OCI-LY3 (cell line): ENCODE measurements at regions not wholly inside any gene's neighbourhood (a gene's known extent, or its start where the extent isn't known, plus 50 kb on each side); places are given as distances from the start of the nearest gene placed in this dataset.

Experiments used
- CTCF ChIP-seq: fragments of 200-600, 300-600 bp; sonication (generic); IDR thresholded peaks from 2 replicates; pipeline ENCODE4 v1.5.1; 2014; ENCODE audit warnings: antibody characterized with exemption, low read length, low read depth
- EZH2phosphoT487 ChIP-seq: fragments of 200-600 bp; shearing (Covaris generic); IDR thresholded peaks from 2 replicates; pipeline ENCODE4 v1.6.1; 2018; ENCODE audit warnings: antibody characterized with exemption, mixed run types, low read depth

DNA sequence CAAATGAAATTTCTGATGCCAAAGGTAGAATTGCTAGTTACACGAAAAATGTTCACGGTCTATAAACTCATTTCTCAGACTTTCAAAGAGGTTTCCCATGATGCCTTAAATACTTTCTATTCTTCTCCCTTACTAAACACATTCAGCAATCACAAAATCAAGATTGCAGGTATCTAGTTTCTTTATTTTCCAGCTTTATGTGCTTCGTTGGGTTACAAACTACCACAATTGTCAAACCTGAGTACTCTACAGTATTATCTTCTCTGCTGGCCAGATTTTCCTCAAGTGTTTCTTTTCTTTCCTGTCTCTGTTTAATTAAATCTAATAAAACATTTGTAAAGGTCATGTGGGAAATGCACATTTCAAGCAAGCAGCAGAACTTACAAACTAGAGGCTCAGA is 201.8 kb upstream of the ZNF385D start:
- TF ChIP-seq CTCF: no peak
- TF ChIP-seq EZH2phosphoT487: no peak
